Endothelial cell (in vitro differentiated cells): ENCODE measurements at regions not wholly inside any gene's neighbourhood (a gene's known extent, or its start where the extent isn't known, plus 50 kb on each side); places are given as distances from the start of the nearest gene placed in this dataset.
"Not testable (repeated sequence)": the region's sequence is repeated elsewhere in the genome, so short reads cannot be mapped to it uniquely, and the experiment has no call there.

Experiments used
- DNase-seq: peaks from one replicate; pipeline ENCODE4 v3.0.0; 2021; ENCODE audit warnings: low spot score
- H3K27ac Mint-ChIP-seq: one replicate; pipeline ENCODE4 v1.8.0; 2021; ENCODE audit warnings: mixed read lengths, inconsistent platforms; ENCODE audit not compliant: unreplicated experiment
- H3K27me3 Mint-ChIP-seq: one replicate; pipeline ENCODE4 v1.8.0; 2021; ENCODE audit warnings: mild to moderate bottlenecking, moderate library complexity, mixed read lengths, inconsistent platforms; ENCODE audit not compliant: unreplicated experiment
- H3K36me3 Mint-ChIP-seq: one replicate; pipeline ENCODE4 v1.8.0; 2021; ENCODE audit warnings: mild to moderate bottlenecking, low read depth, mixed read lengths, inconsistent platforms; ENCODE audit not compliant: unreplicated experiment
- H3K4me1 Mint-ChIP-seq: one replicate; pipeline ENCODE4 v1.8.0; 2021; ENCODE audit warnings: mild to moderate bottlenecking, mixed read lengths, inconsistent platforms; ENCODE audit not compliant: unreplicated experiment
- H3K4me3 Mint-ChIP-seq: one replicate; pipeline ENCODE4 v1.8.0; 2021; ENCODE audit warnings: mild to moderate bottlenecking, mixed read lengths, inconsistent platforms; ENCODE audit not compliant: unreplicated experiment
- H3K9me3 Mint-ChIP-seq: one replicate; pipeline ENCODE4 v1.8.0; 2021; ENCODE audit warnings: mixed read lengths, inconsistent platforms; ENCODE audit not compliant: unreplicated experiment
- TF ChIP-seq, protein P1 (sequence below): fragments of 200-600 bp; sonication (generic); IDR thresholded peaks from one replicate; pipeline ENCODE4 v1.5.0; 2021; ENCODE audit warnings: antibody characterized with exemption; ENCODE audit not compliant: unreplicated experiment

DNA sequence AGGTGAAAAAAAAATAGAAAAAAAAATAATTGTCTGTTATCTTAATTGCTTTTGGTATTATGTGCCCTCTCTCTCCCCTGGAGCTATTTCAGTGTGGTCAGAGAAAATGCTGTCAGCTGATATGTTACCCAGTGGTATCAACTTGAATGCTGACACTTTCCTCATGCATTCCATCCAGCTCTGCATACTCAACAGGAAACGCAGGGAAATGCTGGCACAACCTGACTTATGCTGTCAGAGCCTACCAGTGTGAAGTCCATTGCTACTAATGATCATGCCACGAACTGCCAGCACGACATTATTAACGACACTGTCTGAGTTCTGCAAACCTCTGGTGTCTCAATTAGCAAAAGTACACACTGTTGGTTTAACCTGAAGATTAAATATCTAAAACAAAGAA, 182.8 kb downstream of the ZWINT start:
- no peak overlapping the region for H3K27ac Mint-ChIP-seq
- H3K27me3 Mint-ChIP-seq = no peaks in the 10 kb centered on the region
- TF ChIP-seq, protein P1, sequence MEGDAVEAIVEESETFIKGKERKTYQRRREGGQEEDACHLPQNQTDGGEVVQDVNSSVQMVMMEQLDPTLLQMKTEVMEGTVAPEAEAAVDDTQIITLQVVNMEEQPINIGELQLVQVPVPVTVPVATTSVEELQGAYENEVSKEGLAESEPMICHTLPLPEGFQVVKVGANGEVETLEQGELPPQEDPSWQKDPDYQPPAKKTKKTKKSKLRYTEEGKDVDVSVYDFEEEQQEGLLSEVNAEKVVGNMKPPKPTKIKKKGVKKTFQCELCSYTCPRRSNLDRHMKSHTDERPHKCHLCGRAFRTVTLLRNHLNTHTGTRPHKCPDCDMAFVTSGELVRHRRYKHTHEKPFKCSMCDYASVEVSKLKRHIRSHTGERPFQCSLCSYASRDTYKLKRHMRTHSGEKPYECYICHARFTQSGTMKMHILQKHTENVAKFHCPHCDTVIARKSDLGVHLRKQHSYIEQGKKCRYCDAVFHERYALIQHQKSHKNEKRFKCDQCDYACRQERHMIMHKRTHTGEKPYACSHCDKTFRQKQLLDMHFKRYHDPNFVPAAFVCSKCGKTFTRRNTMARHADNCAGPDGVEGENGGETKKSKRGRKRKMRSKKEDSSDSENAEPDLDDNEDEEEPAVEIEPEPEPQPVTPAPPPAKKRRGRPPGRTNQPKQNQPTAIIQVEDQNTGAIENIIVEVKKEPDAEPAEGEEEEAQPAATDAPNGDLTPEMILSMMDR = no peak
- no peaks in the 10 kb centered on the region for H3K36me3 Mint-ChIP-seq
- H3K9me3 Mint-ChIP-seq = no peaks in the 10 kb centered on the region
- no peaks in the 10 kb centered on the region for H3K4me1 Mint-ChIP-seq
- no peak overlapping the region for H3K4me3 Mint-ChIP-seq
- DNase-seq = no peak

DNA sequence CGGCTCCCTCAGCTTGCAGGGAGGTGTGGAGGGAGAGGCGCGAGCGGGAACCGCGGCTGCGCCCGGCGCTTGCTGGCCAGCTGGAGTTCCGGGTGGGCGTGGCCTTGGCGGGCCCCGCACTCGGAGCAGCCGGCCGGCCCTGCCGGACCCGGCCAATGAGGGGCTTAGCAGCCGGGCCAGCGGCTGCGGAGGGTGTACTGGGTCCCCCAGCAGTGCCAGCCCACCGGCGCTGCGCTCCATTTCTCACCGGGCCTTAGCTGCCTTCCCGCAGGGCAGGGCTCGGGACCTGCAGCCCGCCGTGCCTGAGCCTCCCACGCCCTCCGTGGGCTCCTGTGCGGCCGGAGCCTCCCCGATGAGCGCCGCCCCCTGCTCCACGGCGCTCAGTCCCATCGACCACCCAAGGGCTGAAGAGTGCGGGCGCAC, 206.0 kb downstream of the ZWINT start:
- not testable (repeated sequence) for H3K27ac Mint-ChIP-seq, H3K4me3 Mint-ChIP-seq, DNase-seq, H3K9me3 Mint-ChIP-seq, H3K4me1 Mint-ChIP-seq, H3K27me3 Mint-ChIP-seq, H3K36me3 Mint-ChIP-seq

- Mint-ChIP-seq H3K4me3 (no peak overlapping the region), H3K9me3 (no peaks in the 10 kb centered on the region), H3K4me1 (no peaks in the 10 kb centered on the region), H3K27ac (no peak overlapping the region), H3K36me3 (no peaks in the 10 kb centered on the region), H3K27me3 (no peaks in the 10 kb centered on the region)
- TF ChIP-seq, protein P1 = no peak
- DNase-seq = no peak
Observed at GRCh38 chr10:56146806-56147205, 214.3 kb downstream of the ZWINT start.

- H3K27me3 Mint-ChIP-seq = no peaks in the 10 kb centered on the region
- no peaks in the 10 kb centered on the region for H3K9me3 Mint-ChIP-seq
- TF ChIP-seq, protein P1 = no peak
- H3K4me1 Mint-ChIP-seq = no peaks in the 10 kb centered on the region
- no peak overlapping the region for H3K27ac Mint-ChIP-seq
- H3K36me3 Mint-ChIP-seq = no peaks in the 10 kb centered on the region
- no peak overlapping the region for H3K4me3 Mint-ChIP-seq
- DNase-seq = no peak
Observed at GRCh38 chr10:56142092-56142728, 218.8 kb downstream of the ZWINT start.

DNA sequence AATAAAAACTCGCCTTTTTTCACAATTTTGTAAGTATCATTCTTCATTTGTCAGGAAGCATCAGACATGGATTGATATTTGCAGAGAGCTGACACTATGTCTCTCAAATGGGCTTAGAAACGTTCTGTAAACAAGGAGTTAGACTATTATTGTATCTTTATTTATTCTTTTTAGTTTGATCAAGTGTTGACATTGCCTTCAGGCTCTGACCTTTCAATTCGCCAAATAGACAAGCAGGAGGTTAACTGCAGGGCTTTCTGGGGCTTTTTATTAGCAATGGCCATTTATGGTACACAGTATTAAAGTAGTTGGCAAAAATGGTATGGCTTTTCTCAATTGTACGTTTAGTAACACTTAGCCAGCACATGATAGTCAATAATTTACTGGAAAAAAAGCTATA, 221.7 kb downstream of the ZWINT start:
- no peaks in the 10 kb centered on the region for H3K27me3 Mint-ChIP-seq
- no peak overlapping the region for H3K27ac Mint-ChIP-seq
- H3K9me3 Mint-ChIP-seq = no peaks in the 10 kb centered on the region
- no peak overlapping the region for H3K4me3 Mint-ChIP-seq
- no peaks in the 10 kb centered on the region for H3K4me1 Mint-ChIP-seq
- no peaks in the 10 kb centered on the region for H3K36me3 Mint-ChIP-seq
- TF ChIP-seq, protein P1 = no peak
- DNase-seq = no peak
